ENCODE measurements at regions not wholly inside any gene's neighbourhood (a gene's known extent, or its start where the extent isn't known, plus 50 kb on each side); places are given as distances from the start of the nearest gene placed in this dataset.

GRCh38 chr12:97800561-97800960 lies 338.0 kb downstream of the RMST start:
- DNase-seq (no peak), ATAC-seq (no peak)
- Mint-ChIP-seq H3K4me3 (no peak overlapping the region), H3K36me3 (no peaks in the 10 kb centered on the region), H3K27ac (no peak overlapping the region), H3K4me1 (no peaks in the 10 kb centered on the region), H3K27me3 (ENCODE audit: low read depth in 2 of 2) (no peaks in the 10 kb centered on the region), H3K9me3 (peaks cover 8 to 11% of the 10 kb centered on the region in 2 donors)
- H3K27me3 ChIP-seq (ENCODE audit: control insufficient read depth, insufficient read depth, low read length): no peaks in the 10 kb centered on the region
- H3K27ac ChIP-seq (ENCODE audit: low read length): no peak overlapping the region
- intact Hi-C loops (cut with micrococcal nuclease): no loop called here
- no peaks in the 10 kb centered on the region for H3K4me1 ChIP-seq (ENCODE audit: control insufficient read depth, insufficient read depth, low read length)
- no peaks in the 10 kb centered on the region for H3K36me3 ChIP-seq (ENCODE audit: control insufficient read depth, insufficient read depth, low read length)
- H3K9me3 ChIP-seq (ENCODE audit: control insufficient read depth, insufficient read depth, low read length): no peaks in the 10 kb centered on the region
- TF ChIP-seq CTCF (IDR thresholded peaks at IDR 0.05): no peak
- 76% methylated on average over 3 of the region's 3 CpGs for WGBS (ENCODE audit: insufficient coverage)
- no peak overlapping the region for H3K4me3 ChIP-seq (ENCODE audit: low read length)

DNA sequence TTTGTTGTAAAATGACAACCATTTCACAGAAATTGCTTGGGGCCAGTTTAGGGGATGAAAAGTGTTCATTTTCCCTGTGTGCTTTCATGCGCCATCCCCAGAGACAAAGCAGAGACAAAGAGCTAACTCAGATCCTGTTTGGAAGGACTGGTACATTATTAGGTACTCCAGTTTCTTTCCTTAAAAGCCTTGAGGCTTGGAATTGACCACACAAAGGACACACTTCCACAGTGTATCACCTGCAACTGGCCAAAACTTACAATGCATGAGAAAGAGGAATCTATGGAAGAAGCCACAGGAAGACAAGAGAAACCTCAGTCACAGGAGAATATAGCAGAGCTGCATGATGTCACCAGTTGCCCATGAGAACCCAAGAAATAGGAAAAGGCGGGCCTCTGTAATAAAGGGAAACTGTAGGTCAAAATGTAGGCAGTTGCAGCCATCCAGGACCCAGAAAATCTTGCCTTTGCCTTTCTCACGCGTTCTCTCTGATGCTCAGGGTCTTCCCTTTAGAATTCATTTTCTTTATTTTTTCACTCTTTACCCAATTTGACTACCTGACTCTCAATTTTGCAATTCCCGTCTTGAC lies 339.0 kb downstream of the RMST start:
- no peaks in the 10 kb centered on the region for H3K4me1 Mint-ChIP-seq
- intact Hi-C loops (cut with micrococcal nuclease): no loop called here
- Histone ChIP-seq H3K27me3 (ENCODE audit: control insufficient read depth, insufficient read depth, low read length) (no peaks in the 10 kb centered on the region), H3K27ac (ENCODE audit: low read length) (no peak overlapping the region), H3K36me3 (ENCODE audit: control insufficient read depth, insufficient read depth, low read length) (no peaks in the 10 kb centered on the region), H3K4me1 (ENCODE audit: control insufficient read depth, insufficient read depth, low read length) (no peaks in the 10 kb centered on the region), H3K4me3 (ENCODE audit: low read length) (no peak overlapping the region), H3K9me3 (ENCODE audit: control insufficient read depth, insufficient read depth, low read length) (no peaks in the 10 kb centered on the region)
- no peaks in the 10 kb centered on the region for H3K27me3 Mint-ChIP-seq (ENCODE audit: low read depth in 2 of 2)
- DNase-seq (no peak), ATAC-seq (no peak)
- no peak for TF ChIP-seq CTCF (IDR thresholded peaks at IDR 0.05)
- no peak overlapping the region for H3K27ac Mint-ChIP-seq
- no peaks in the 10 kb centered on the region for H3K36me3 Mint-ChIP-seq
- 88% methylated on average over 5 of the region's 5 CpGs for WGBS (ENCODE audit: insufficient coverage)
- no peak overlapping the region for H3K4me3 Mint-ChIP-seq
- peaks cover 7 to 13% of the 10 kb centered on the region in 2 donors for H3K9me3 Mint-ChIP-seq

GRCh38 chr12:97805146-97805545 lies 342.5 kb downstream of the RMST start:
- no peaks in the 10 kb centered on the region for H3K4me1 Mint-ChIP-seq
- WGBS (ENCODE audit: insufficient coverage): 90% methylated on average over 8 of the region's 8 CpGs
- no peaks in the 10 kb centered on the region for H3K36me3 Mint-ChIP-seq
- Histone ChIP-seq H3K4me3 (ENCODE audit: low read length) (no peak overlapping the region), H3K27me3 (ENCODE audit: control insufficient read depth, insufficient read depth, low read length) (no peaks in the 10 kb centered on the region), H3K4me1 (ENCODE audit: control insufficient read depth, insufficient read depth, low read length) (no peaks in the 10 kb centered on the region), H3K9me3 (ENCODE audit: control insufficient read depth, insufficient read depth, low read length) (no peaks in the 10 kb centered on the region), H3K27ac (ENCODE audit: low read length) (no peak overlapping the region), H3K36me3 (ENCODE audit: control insufficient read depth, insufficient read depth, low read length) (no peaks in the 10 kb centered on the region)
- ATAC-seq (no peak), DNase-seq (no peak)
- no peaks in the 10 kb centered on the region for H3K27me3 Mint-ChIP-seq (ENCODE audit: low read depth in 2 of 2)
- H3K9me3 Mint-ChIP-seq: peaks cover 6 to 11% of the 10 kb centered on the region in 2 donors
- no peak for TF ChIP-seq CTCF (IDR thresholded peaks at IDR 0.05)
- H3K4me3 Mint-ChIP-seq: no peak overlapping the region
- H3K27ac Mint-ChIP-seq: no peak overlapping the region
- intact Hi-C loops (cut with micrococcal nuclease): no loop called here

DNA sequence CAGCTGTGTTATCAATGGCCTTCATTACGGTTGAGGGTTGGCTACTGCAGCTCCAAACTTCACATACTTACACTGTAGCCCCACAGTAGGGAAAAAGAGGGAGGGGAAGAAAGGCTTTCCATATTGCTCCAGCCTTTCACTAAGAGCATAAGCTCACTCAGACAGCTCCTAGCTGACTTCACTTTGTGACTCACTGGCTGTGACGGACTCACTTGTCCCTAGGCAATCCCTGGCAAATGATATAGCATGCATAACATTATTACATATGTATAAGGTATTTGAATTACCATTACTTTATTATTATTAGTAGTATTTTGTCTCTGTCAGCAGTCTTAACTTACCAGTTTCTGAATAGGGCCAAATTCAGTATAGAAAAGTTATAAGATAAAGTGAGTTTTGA lies 350.7 kb downstream of the RMST start:
- ATAC-seq: no peak
- H3K27me3 ChIP-seq (ENCODE audit: control insufficient read depth, insufficient read depth, low read length): no peaks in the 10 kb centered on the region
- Mint-ChIP-seq H3K36me3 (no peaks in the 10 kb centered on the region), H3K27ac (no peak overlapping the region), H3K9me3 (peaks cover 9 to 12% of the 10 kb centered on the region in 2 donors), H3K4me3 (no peak overlapping the region), H3K27me3 (ENCODE audit: low read depth in 2 of 2) (no peaks in the 10 kb centered on the region), H3K4me1 (no peaks in the 10 kb centered on the region)
- intact Hi-C loops (cut with micrococcal nuclease): no loop called here
- no peaks in the 10 kb centered on the region for H3K36me3 ChIP-seq (ENCODE audit: control insufficient read depth, insufficient read depth, low read length)
- no peaks in the 10 kb centered on the region for H3K9me3 ChIP-seq (ENCODE audit: control insufficient read depth, insufficient read depth, low read length)
- no peak overlapping the region for H3K27ac ChIP-seq (ENCODE audit: low read length)
- H3K4me3 ChIP-seq (ENCODE audit: low read length): no peak overlapping the region
- TF ChIP-seq CTCF (IDR thresholded peaks at IDR 0.05): no peak
- WGBS (ENCODE audit: insufficient coverage): no CpG with 5 or more reads among the region's 2 CpGs
- DNase-seq: no peak
- H3K4me1 ChIP-seq (ENCODE audit: control insufficient read depth, insufficient read depth, low read length): no peaks in the 10 kb centered on the region
